Vagina (tissue), 2 donors: ENCODE measurements at regions not wholly inside any gene's neighbourhood (a gene's known extent, or its start where the extent isn't known, plus 50 kb on each side); places are given as distances from the start of the nearest gene placed in this dataset.

Source experiments
- DNase-seq, 2 donors: peaks; one replicate each; pipeline ENCODE4 v3.0.0-alpha.2; 2017; ENCODE audit errors: extremely low spot score in 2 of 2
- H3K27ac ChIP-seq: fragments of 200-600 bp; sonication (generic); one replicate; pipeline ENCODE4 v1.5.1; 2019
- H3K27me3 ChIP-seq: fragments of 200-600 bp; sonication (generic); one replicate; pipeline ENCODE4 v1.5.1; 2019
- H3K36me3 ChIP-seq, 2 donors: fragments of 200-600 bp; sonication (generic); one replicate each; pipeline ENCODE4 v1.5.1; 2017 to 2019
- H3K4me1 ChIP-seq: fragments of 200-600 bp; sonication (generic); one replicate; pipeline ENCODE4 v1.5.1; 2019
- H3K4me3 ChIP-seq, 2 donors: fragments of 200-600 bp; sonication (generic); 1 replicate in 1 of 2; 2 replicates in 1 of 2; pipeline ENCODE4 v1.5.1; 2016 to 2019
- H3K9me3 ChIP-seq: fragments of 200-600 bp; sonication (generic); one replicate; pipeline ENCODE4 v1.5.1; 2019
- POLR2A ChIP-seq, 2 donors: fragments of 450-650 bp; IDR thresholded peaks; one replicate each; pipeline ENCODE4 v1.6.1; 2017; ENCODE audit warnings: antibody characterized with exemption in 2 of 2, mild to moderate bottlenecking in 2 of 2, moderate library complexity in 2 of 2
- POLR2AphosphoS5 ChIP-seq, 2 donors: sonication (generic); formaldehyde crosslinking; IDR thresholded peaks; one replicate each; pipeline ENCODE4 v1.9.0; 2017; ENCODE audit warnings: antibody characterized with exemption in 2 of 2, mild to moderate bottlenecking in 2 of 2, low read depth in 1 of 2; ENCODE audit not compliant: insufficient read depth in 1 of 2
- intact Hi-C: fragments of 100-400 bp; cut with DNase I; formaldehyde crosslinking; loops from one replicate; pipeline ENCODE4 v1.15.1; 2023
- TF ChIP-seq, protein P1 (sequence below), 3 experiments: fragments of 450-650 bp in 2 of 3; fragments of 200-600 bp in 1 of 3; sonication (generic) in 1 of 3; IDR thresholded peaks; one replicate each; pipeline ENCODE4 v1.5.1; 2017 to 2019; ENCODE audit warnings: antibody characterized with exemption in 3 of 3, mild to moderate bottlenecking in 2 of 3, moderate library complexity in 2 of 3

DNA sequence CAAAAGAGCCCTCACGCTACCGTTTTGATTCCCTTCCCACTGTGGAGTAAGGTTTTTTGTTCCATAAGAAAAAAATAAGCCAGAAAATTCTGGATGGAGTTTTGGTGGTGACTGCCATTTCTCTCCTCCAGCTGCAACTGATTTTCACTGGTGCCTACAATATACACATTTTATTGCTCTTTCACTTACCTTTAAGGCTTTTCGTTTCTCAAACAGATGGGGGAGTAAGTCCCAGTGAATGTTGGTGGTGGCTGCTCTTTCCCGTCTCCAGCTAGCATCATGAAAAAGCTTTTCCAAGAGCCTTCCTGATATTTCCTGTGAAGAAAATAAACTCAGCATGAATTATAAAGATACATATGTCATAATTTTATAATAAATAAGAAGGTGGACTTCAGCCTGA lies 932.5 kb upstream of the PIK3C3 start:
- no peaks in the 10 kb centered on the region for H3K36me3 ChIP-seq
- H3K9me3 ChIP-seq, result no peaks in the 10 kb centered on the region
- TF ChIP-seq POLR2AphosphoS5 (IDR thresholded peaks at IDR 0.05; ENCODE audit: insufficient read depth in 1 of 2, low read depth in 1 of 2) (no peak), POLR2A (IDR thresholded peaks at IDR 0.05) (no peak)
- TF ChIP-seq, protein P1, sequence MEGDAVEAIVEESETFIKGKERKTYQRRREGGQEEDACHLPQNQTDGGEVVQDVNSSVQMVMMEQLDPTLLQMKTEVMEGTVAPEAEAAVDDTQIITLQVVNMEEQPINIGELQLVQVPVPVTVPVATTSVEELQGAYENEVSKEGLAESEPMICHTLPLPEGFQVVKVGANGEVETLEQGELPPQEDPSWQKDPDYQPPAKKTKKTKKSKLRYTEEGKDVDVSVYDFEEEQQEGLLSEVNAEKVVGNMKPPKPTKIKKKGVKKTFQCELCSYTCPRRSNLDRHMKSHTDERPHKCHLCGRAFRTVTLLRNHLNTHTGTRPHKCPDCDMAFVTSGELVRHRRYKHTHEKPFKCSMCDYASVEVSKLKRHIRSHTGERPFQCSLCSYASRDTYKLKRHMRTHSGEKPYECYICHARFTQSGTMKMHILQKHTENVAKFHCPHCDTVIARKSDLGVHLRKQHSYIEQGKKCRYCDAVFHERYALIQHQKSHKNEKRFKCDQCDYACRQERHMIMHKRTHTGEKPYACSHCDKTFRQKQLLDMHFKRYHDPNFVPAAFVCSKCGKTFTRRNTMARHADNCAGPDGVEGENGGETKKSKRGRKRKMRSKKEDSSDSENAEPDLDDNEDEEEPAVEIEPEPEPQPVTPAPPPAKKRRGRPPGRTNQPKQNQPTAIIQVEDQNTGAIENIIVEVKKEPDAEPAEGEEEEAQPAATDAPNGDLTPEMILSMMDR (IDR thresholded peaks at IDR 0.05), result no peak
- intact Hi-C loops, result no loop called here
- H3K4me3 ChIP-seq, result no peak overlapping the region
- H3K27ac ChIP-seq, result no peak overlapping the region
- no peaks in the 10 kb centered on the region for H3K4me1 ChIP-seq
- DNase-seq, result no peak
- H3K27me3 ChIP-seq, result no peaks in the 10 kb centered on the region

DNA sequence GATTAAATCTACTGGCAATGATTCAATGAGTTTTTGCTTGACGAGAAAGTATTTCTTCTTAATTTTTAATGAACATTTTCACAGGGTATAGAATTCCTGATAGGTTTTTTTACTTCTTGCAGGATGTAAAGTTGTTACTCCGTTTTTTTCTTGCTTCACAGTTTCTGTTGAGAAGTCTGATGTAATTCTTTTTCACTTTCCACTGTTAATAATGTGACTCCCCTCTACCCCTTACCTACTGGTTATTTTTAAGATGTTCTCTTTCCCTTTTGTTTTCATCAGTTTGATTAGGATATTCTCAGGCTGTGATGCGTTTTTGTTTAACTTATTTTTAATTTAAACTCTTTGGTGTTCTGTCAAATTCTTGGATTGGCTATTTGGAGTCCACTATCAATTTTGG lies 933.9 kb upstream of the PIK3C3 start:
- Histone ChIP-seq H3K36me3 (no peaks in the 10 kb centered on the region), H3K4me3 (no peak overlapping the region), H3K27me3 (no peaks in the 10 kb centered on the region), H3K4me1 (no peaks in the 10 kb centered on the region), H3K27ac (no peak overlapping the region), H3K9me3 (no peaks in the 10 kb centered on the region)
- DNase-seq, result no peak
- TF ChIP-seq POLR2AphosphoS5 (IDR thresholded peaks at IDR 0.05; ENCODE audit: insufficient read depth in 1 of 2, low read depth in 1 of 2) (no peak), POLR2A (IDR thresholded peaks at IDR 0.05) (no peak)
- TF ChIP-seq, protein P1 (IDR thresholded peaks at IDR 0.05), result no peak
- intact Hi-C loops, result no loop called here

DNA sequence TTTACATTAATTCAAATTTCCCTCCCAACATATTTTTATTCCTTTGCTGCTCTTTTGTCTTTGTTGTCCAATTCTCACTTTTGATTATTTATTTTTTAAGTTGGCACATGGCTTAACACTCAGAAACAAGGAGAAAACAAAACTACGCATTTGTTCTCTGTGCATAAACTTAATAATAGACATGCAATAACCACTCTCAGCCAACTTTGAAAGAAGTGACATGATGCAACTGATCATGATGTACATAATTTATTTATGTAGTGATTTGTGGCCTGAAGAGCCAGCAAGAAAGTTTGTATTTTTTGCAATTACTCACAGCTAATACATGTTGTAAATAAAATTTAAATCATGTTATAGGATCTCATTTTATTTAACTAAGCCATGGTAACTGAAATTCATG lies 942.8 kb upstream of the PIK3C3 start:
- TF ChIP-seq, protein P1 (IDR thresholded peaks at IDR 0.05), result no peak
- TF ChIP-seq POLR2AphosphoS5 (IDR thresholded peaks at IDR 0.05; ENCODE audit: insufficient read depth in 1 of 2, low read depth in 1 of 2), result no peak
- no peak for TF ChIP-seq POLR2A (IDR thresholded peaks at IDR 0.05)
- intact Hi-C loops, result no loop called here
- no peaks in the 10 kb centered on the region for H3K36me3 ChIP-seq
- no peaks in the 10 kb centered on the region for H3K4me1 ChIP-seq
- no peaks in the 10 kb centered on the region for H3K9me3 ChIP-seq
- no peak overlapping the region for H3K4me3 ChIP-seq
- no peaks in the 10 kb centered on the region for H3K27me3 ChIP-seq
- H3K27ac ChIP-seq, result no peak overlapping the region
- no peak for DNase-seq

DNA sequence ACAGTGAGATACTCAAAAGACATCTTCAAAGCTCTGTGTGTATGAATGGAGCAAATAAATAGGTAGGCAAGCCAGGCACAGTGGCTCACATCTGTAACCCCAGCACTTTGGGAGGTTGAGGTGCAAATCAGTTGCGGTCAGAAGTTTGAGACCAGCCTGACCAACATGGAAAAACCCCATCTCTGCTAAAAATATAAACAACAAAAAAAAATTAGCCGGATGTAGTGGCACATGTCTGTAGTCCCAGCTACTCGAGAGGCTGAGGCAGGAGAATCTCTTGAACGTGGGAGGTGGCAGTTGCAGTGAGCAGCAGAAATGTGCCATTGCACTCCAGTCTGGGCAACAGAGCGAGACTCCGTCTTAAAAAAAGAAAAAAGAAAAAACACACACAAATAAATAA lies 945.1 kb upstream of the PIK3C3 start:
- no peak overlapping the region for H3K27ac ChIP-seq
- no peak overlapping the region for H3K4me3 ChIP-seq
- DNase-seq, result no peak
- TF ChIP-seq POLR2AphosphoS5 (IDR thresholded peaks at IDR 0.05; ENCODE audit: insufficient read depth in 1 of 2, low read depth in 1 of 2) (no peak), POLR2A (IDR thresholded peaks at IDR 0.05) (no peak)
- TF ChIP-seq, protein P1 (IDR thresholded peaks at IDR 0.05), result no peak
- no peaks in the 10 kb centered on the region for H3K4me1 ChIP-seq
- H3K27me3 ChIP-seq, result no peaks in the 10 kb centered on the region
- no peaks in the 10 kb centered on the region for H3K9me3 ChIP-seq
- intact Hi-C loops, result no loop called here
- no peaks in the 10 kb centered on the region for H3K36me3 ChIP-seq

DNA sequence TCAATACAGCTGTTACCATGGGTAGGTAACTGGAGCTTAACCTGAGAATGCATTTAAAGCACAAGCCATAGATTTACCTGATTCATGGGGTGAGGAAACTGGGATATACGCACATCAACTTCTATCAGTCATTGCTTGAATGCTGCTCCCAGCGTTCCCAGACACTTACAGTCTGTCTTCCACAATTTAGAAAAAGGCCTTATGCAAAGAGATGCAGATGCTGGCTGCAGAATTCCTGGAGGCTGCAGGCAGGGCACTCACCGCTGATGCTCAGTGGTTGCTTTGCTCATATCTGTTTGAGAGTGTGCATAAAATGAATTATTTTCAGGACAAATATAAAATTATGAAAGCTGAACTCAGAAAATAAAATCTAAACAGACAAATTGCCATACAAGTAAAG lies 950.7 kb upstream of the PIK3C3 start:
- Histone ChIP-seq H3K4me3 (no peak overlapping the region), H3K27ac (no peak overlapping the region), H3K36me3 (no peaks in the 10 kb centered on the region), H3K9me3 (no peaks in the 10 kb centered on the region), H3K27me3 (no peaks in the 10 kb centered on the region), H3K4me1 (no peaks in the 10 kb centered on the region)
- TF ChIP-seq, protein P1 (IDR thresholded peaks at IDR 0.05), result no peak
- no peak for TF ChIP-seq POLR2AphosphoS5 (IDR thresholded peaks at IDR 0.05; ENCODE audit: insufficient read depth in 1 of 2, low read depth in 1 of 2)
- no peak for TF ChIP-seq POLR2A (IDR thresholded peaks at IDR 0.05)
- DNase-seq, result no peak
- intact Hi-C loops, result no loop called here
